Retina (tissue), 1 donor: ENCODE measurements at regions not wholly inside any gene's neighbourhood (a gene's known extent, or its start where the extent isn't known, plus 50 kb on each side); places are given as distances from the start of the nearest gene placed in this dataset.

ENCODE experiments used
- DNase-seq: peaks from one replicate; pipeline ENCODE4 v3.0.0-alpha.2; 2016

GRCh38 chr4:56200275-56200674 lies 187.0 kb downstream of the AASDH start:
- DNase-seq, result no peak

- no peak for DNase-seq
Observed at GRCh38 chr4:56198265-56198664, 189.0 kb downstream of the AASDH start.

DNA sequence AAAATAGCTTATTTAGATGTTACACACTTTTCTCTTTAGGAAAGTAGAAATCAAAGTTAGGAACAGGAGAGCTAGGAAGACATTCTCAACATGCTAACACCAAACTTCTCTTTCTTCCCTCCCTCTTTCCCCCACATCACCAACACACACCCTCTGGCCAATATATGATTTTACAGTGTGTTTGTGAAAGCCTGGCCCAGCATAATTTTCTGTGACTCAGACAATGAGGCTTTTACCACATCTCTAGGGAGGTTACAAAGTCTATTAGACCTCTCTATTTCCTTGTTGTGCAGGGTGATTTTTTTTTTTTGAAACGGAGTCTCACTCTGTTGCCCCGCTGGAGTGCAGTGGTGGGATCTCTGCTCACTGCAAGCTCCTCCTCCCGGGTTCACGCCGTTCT lies 189.9 kb downstream of the AASDH start:
- DNase-seq, result no peak

GRCh38 chr4:56195025-56195424 lies 192.3 kb downstream of the AASDH start:
- DNase-seq, result no peak

DNA sequence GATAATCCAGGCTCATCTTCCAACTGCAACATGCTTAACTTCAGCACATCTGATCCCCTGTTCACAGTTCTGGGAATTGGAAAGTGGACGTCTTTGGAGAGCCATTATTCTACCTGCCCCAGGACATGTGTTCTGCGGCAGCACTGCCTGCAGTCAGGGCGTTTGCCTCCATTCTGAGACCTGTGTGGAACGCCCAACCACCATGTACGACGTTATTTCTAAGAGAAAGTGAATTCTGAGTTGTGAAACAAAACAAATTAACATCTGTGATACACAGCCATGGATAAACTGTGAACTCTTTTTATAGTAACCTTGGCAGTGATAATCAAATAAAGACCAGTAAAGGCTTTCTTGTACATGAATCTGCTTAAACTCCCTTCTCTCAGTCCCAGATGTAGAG lies 195.8 kb downstream of the AASDH start:
- no peak for DNase-seq

DNA sequence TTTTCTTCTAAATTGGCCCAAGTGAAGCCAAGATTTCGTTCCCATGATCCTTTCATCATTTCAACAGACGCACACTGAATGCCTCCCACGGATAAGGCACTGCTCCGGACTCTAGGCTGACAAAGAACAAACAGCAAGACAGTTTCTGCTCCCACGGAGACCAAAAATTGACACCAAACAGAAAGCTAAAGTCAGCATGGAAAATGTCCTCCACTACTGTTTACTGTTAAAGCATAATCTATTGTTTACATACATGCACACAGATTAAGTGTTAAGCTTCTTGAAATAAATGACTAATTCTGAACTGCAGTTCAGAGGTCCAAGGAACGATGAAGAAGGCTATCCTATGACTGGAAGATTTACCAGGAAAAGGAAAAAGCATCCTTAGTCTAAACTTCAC lies 199.6 kb downstream of the AASDH start:
- DNase-seq, result no peak

DNA sequence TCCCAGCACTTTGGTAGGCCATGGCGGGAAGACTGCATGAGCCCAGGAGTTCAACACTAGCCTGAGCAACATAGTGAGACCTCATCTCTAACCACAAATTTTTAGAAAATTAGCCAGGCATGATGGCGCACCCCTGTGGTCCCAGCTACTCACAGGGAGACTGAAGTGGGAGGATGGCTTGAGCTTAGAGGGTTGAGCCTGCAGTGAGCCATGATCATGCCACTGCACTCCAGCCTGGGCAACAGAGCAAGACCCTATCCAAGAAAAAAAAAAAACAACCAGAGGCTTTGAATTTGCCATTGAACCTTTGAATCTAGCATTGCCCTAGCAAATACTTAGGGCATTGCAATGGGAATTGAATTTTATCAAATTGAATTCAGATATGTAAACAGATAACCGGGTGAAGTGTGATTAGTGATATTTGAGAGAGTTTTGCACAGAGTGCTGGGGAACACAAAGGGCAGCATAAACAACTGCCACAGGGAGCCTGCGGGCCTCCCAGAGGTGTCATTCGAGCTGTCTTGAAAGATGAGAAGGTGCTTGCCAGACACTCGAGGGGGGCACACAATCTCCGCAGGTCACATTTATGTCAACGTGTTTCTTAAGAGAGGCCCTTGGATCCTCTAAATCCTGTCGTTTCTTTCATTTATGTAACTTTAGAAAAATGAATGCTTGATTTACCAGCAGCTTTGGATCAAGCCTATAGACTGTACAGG lies 200.3 kb downstream of the AASDH start:
- no peak for DNase-seq

- no peak for DNase-seq
Observed at GRCh38 chr4:56185901-56186300, 201.4 kb downstream of the AASDH start.

GRCh38 chr4:56184214-56184613 lies 203.1 kb downstream of the AASDH start:
- no peak for DNase-seq

- no peak for DNase-seq
Observed at GRCh38 chr4:56183344-56183959, 203.8 kb downstream of the AASDH start.

DNA sequence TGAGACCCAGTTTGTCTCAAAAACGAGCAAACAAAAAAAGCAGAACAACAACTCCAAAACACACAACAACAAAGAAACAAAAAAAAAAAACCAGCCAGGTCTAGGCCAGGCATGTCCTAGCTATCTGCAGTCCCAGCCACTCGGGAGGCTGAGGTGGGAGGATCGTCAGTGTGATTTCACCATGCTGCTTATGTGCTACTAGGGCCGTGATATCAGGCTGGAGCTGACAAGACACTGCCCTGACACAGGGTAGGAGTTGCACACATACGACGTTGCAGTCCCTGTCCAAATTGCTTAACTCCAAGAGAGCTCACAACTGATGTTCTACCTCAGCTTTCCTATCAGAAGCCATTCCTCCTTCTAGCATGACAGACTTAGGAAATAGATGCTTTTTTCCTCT lies 204.9 kb downstream of the AASDH start:
- DNase-seq, result no peak

DNA sequence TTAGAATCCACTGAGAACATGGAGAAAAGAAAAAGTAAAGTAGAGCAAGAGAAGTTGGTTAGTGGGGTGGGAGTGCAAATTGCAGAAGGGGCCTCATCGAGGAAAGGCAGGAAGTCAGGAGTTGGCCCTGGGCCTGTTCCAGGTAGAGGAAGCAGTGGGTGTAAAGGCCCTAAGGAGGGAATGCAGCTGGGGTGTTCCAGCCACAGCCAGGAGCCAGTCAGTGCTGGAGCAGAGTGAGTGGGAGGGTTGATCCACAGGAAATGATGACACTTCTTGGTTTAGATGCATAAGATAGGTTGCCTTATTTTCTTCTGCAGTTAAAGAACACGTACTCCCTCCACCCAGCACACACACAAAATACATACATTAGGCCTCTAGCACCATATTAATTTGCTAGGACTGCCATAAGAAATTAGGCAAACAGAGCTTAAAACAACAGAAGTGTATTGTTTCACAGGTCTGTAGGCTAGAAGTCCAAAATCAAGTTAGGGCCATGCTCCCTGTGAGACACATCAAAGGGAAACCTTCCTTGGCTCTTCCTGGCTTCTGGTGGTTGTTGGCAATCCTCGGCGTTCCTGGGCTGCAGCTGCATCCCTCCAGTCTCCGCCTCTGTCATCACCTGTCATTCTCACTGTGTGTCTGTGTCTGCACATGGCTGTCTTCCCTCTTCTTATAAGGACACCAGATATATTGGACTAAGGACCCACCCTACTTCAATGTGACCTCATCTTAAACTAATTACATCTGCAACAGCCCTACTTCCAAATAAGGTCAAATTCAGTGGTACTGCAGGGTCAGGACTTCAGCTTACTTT lies 205.9 kb downstream of the AASDH start:
- no peak for DNase-seq

DNA sequence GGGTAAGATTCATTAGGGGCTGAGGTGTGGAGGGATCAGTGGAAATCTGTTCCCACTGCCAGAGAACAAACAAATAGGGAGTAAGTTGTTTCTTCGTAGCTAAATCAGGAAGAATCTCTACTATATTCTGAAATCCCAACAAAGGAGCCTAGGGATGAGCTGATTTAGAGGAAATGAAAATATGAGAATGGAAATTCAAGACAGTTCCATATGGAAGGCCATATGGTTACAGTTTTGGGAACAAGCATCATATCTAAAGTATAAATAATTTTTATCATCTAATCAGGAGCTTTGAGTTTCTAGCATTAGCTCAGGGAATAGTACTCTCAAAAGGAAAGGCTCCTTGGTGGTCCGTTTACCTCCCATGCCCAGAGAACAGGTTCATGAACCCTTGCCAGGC lies 218.2 kb downstream of the AASDH start:
- DNase-seq, result no peak

GRCh38 chr4:56164907-56165306 lies 216.2 kb downstream of the CEP135 start:
- DNase-seq, result no peak

- DNase-seq, result no peak
Observed at GRCh38 chr4:56160636-56161035, 211.9 kb downstream of the CEP135 start.

- DNase-seq, result no peak
Observed at GRCh38 chr4:56158483-56158882, 209.7 kb downstream of the CEP135 start.

DNA sequence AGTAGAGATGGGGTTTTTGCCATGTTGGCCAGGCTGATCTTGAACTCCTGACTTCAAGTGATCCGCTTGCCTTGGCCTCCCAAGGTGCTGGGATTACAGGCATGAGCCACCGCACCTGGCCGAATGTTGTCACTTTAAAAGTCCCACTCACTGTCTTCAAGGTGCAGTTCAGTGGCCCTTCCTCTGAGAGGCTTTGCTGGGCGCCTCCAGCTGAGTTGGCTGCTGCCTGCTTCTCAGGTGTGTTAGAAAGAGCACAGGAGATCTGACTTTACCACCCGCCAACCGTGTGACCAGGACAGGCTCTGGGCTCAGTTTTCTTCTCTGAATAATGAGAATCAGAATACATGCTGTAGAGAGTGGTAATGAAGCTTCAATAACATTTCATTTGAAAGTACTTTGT lies 207.4 kb downstream of the CEP135 start:
- no peak for DNase-seq

- DNase-seq, result no peak
Observed at GRCh38 chr4:56155432-56155831, 206.7 kb downstream of the CEP135 start.

GRCh38 chr4:56149591-56149990 lies 200.8 kb downstream of the CEP135 start:
- no peak for DNase-seq

DNA sequence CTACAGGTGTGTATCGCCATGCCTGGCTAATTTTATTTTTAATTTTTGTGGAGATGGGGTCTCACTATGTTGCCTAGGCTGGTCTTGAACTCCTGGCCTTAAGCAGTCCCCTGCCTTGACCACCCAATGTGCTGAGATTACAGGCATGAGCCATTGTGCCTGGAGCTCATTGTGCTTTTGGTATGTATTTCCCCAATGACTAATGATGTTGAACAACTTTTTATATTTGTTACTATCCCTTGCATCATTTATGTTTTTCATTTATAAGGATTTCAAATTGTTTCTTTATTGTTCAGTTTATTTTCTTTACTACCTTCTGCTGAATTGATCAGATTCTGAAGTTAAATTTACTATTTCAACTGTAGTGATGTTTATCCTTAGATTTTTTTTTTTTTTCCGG lies 199.7 kb downstream of the CEP135 start:
- no peak for DNase-seq

DNA sequence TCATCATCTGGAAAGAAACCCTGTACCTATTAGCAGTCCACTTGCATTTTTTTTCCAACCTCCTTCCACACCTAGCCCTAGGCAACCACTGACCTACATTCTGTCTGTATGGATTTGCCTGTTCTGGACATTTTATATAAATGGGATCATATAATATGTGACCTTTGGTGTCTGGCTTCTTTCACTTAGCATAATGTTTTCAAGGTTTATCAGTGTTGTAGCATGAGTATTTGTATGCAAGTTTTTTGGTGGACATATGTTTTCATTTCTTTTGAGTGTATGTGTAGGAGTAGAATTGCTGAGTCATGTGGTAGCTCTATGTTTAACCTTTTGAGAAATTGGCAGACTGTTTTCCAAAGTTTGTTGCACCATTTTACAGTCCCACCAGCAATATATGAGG lies 198.6 kb downstream of the CEP135 start:
- DNase-seq, result no peak

- no peak for DNase-seq
Observed at GRCh38 chr4:56146956-56147355, 198.2 kb downstream of the CEP135 start.

DNA sequence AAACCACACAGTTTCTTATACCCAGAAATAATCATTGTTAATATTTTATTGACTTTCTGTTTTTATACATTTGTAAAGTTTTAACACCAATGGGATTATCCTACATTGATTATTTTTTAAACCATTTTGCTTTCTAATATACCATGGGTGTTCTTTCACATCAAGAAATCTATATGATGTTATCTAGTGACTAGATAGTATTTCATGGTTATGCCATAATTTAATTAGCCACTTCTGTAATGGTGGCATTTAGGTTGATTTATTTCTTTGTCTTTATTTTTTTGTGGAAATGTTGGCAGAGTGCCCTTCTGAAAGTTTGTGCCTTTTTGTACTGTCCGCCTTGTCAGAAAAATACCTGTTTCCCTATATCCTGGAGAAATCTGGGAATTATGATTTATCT lies 193.3 kb downstream of the CEP135 start:
- no peak for DNase-seq

DNA sequence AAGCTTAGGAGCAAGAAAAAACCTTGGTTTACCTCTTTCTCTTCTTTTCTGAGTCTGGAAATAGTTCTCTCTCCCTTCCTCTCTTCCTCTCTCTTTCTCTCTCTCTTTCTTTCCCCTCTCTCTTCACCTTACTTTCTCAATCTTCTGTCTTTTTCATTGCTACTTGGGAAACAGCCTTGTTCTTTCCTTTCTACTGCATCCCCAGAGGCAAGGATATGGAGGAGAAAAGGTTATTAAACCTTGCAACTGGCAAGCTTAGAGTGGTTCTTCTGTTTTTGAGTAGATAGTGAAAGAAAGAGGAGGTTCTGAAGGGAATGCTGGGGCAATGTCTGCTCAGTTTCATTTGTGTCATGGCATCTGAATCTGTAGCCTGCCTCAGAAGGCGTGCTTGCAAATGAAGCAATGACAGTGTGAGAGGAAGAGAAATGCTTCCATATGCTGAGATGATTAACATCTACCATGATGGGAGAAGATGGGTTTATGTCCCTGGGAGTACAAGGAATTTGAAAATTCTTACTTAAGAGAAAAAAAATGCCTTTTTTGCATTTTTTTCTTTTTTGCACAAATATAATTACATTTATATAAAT lies 190.6 kb downstream of the CEP135 start:
- no peak for DNase-seq
